HG02610 (cell line): ENCODE measurements at regions not wholly inside any gene's neighbourhood (a gene's known extent, or its start where the extent isn't known, plus 50 kb on each side); places are given as distances from the start of the nearest gene placed in this dataset.

Source experiments
- ATAC-seq: cut with Tn5 transposase; IDR thresholded peaks from one replicate; pipeline ENCODE4 v1.9.1; 2021; ENCODE audit warnings: mild to moderate bottlenecking, moderate library complexity; ENCODE audit not compliant: unreplicated experiment

DNA sequence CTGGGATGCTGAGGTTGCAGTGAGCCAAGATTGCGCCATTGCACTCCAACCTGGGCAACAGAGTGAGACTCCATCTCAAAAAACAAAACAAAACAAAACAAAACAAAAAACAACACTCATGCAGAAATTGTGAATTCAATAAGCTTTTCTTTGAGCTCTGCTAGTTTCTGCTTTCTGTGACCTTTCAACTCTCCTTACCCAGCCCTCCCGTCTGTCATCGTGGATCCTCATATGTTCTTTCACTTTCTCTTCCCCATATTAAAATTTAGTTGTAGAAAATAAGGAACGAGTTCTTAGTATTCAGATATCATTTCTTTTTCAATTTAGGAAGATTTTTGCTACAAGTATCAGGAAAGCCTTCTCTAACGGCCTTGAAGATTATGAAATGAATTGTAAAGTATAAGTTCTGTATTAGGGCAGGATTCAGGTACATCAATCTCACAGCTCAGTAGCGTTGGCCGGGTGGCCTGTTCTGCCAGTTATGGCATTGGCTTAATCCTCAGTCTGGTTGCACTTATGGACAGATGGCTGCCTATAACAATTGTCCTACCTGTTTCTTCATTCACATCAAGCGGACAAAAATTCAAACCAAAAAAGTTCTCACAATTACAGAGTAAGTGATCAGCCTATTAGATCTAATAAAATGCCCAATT, 1167.0 kb downstream of the SORCS3 start:
- ATAC-seq = no peak

DNA sequence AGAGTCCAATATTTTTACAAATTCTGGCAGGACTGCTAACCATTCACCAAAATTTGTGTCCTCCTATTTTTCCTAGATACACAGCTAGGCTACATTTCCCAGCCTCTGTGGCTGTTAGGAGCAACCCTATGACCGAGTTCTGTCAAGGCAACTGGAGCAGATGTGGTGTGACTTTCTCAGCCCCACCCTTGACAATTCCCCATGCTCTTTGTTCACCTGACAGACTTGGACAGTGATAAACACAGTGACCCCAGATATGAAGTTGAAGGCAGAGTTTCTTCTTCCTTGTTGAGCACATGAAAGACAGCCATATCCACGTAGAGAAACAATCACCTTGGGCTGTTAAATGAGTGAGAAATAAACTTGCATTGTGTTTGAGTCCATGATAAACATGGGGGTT, 1162.1 kb downstream of the SORCS3 start:
- ATAC-seq = no peak

- ATAC-seq = no peak
Observed at GRCh38 chr10:105800641-105801040, 1159.6 kb downstream of the SORCS3 start.

DNA sequence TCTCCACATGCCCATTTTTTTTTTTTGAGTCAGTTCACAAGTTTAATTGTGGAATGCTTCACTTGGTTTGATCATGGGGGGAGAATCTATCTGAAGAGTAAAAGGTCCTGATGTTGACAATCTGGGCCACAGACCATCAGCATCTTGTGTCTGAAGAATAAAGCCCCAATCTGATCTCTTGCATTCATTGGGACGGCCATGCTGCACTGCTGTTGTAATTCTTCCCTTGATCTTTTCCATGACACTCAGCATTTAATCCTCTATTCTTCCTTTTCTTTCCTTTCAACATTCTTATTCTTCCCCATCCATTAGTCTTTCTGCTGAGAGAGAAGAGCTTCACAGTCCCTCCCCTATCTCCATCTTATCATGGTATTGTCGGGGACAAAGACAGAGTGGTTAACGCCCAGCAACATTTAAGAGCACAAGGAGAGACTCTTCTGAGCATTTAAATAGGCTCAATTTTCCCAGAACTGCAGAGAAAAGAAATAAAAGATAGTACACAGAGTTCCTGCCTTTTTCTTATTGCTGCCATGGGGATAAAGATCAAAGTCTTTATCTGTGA, 1157.3 kb downstream of the SORCS3 start:
- no peak for ATAC-seq

GRCh38 chr10:105797234-105797890, 1156.3 kb downstream of the SORCS3 start:
- peak; percentile 62 for ATAC-seq

- no peak for ATAC-seq
Observed at GRCh38 chr10:105793071-105793470, 1152.0 kb downstream of the SORCS3 start.

GRCh38 chr10:105785721-105786120, 1144.6 kb downstream of the SORCS3 start:
- no peak for ATAC-seq

- no peak for ATAC-seq
Observed at GRCh38 chr10:105783936-105784483, 1142.9 kb downstream of the SORCS3 start.

- ATAC-seq = no peak
Observed at GRCh38 chr10:105774881-105775280, 1133.8 kb downstream of the SORCS3 start.

DNA sequence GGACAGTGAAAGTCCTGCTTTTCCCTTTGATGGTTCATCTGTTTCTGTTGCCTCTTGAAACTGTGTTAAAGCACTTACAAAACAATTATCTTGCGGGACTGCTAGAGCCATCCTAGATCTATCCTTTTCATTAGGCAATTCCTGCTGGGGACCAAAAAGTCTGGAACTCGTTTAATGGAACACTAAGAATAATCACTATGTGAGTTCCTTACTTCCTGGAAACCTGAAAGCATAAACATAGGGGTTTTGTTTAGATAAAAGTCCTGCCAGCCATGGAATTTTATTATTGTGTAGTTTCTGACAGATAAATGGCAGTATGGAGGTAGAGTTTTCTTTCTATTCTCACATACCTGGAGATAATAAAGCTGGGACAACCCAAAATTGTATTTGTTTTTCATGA, 1133.3 kb downstream of the SORCS3 start:
- no peak for ATAC-seq

GRCh38 chr10:105770524-105771212, 1129.6 kb downstream of the SORCS3 start:
- ATAC-seq = no peak

DNA sequence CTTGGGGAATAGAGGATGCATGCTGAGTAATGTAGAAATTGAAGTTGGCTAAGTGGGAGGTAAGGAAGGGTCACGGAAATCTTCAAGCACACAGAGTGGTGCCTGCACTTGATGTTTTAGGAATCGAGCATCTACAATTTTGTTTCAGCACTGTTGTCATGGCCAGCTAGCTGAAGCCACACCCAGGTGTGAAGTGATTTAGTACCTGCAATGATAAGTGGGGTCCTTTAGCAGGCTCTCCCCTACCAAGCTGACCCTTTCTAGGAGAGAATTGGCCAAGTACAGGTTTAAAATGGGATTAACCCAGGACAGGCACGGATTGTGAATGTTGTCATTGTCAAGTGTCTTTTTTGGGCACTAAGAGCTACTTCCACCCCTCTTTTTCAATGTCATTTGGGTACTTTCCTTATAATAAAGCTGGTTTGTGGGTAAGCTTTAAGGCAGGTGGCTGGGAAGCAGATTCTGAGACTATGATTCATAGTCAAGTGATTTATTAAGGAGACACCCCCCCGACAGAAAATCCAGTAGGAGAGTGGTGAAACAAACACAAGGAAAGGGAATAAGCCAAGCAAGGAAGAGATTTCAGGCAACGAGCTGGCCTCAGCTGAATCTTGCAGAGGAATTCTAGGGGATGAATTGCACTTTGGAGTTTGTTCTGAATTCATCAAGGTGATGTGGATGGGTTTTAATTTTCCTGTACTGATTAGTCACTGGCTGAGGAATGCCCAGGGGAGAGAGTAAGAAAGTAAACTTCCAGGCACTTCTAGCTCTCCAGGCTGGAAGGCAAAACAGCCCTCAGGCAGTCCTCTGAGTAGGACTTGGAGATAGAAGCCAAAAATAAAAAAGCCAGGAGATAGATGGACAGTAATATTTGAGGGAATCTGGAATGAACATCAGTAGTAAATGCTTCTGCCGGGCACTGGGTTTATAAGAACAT, 1128.4 kb downstream of the SORCS3 start:
- no peak for ATAC-seq

DNA sequence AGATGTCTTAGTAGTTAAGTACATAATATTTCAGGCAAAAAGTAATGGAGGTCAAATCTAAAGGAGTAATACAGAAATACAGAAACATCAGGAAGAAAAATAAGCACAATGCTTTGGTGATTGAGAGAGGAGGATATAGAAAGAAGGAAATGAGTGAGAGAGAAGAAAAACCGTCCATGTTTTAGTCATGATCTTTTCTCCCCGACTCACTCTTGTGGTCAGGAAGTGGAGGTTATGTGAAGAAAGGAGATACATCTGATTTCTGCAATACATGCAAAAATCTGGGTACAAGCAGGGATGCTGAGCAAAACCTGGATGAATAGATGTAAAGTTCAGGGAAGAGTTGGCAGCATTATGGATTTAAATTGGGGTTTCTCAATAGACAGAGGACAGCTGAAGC, 1122.5 kb downstream of the SORCS3 start:
- no peak for ATAC-seq

DNA sequence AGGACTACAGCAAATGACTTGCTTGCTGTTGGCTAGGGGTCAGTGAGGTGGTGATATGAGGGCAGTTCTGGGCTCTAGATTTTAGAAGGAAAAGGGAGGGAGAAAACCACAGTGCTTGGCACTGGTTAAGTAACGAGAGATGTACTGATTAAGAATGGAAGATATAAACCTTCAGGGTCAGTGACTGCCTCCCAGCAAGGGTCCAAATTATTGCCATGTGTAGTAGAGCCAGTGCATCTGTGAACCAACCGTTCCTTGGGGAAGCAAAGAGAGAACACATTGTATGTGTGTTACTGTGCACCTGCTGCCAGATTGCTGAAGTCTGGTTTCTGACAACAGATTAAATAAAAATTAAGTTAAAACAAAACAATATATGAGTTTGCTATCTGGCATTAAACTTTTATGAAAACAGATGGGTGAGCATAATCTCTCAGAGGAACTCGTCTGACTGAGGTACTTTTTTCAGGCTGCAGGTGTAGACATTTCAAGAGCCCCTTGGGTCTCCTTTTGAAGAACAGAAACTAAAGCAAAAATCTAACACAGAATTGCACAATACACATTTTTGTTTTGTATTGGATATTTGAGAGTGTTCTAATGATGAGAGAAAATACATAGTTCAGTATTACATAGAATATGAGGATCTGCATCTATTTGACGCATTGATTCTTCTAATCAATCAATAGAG, 1120.6 kb downstream of the SORCS3 start:
- no peak for ATAC-seq

DNA sequence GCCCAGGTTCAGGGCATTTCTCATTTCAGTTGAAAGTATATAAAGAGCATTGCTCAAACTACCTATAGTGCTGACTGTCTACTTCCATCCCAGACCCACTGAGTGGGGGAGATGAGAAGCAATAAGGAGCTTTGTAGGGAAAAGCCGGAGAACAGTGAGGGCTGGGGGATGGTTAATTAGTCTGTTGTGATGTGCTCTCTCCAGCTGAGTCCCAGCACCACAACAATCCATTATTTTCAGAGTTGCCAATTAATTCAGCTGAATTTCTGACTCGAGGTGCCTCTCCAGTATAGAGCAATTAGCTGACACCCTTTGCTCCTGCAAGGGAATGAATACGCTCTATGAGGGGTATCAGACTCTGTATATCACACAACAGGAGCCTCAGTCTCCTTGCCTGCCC, 1118.6 kb downstream of the SORCS3 start:
- ATAC-seq = no peak

DNA sequence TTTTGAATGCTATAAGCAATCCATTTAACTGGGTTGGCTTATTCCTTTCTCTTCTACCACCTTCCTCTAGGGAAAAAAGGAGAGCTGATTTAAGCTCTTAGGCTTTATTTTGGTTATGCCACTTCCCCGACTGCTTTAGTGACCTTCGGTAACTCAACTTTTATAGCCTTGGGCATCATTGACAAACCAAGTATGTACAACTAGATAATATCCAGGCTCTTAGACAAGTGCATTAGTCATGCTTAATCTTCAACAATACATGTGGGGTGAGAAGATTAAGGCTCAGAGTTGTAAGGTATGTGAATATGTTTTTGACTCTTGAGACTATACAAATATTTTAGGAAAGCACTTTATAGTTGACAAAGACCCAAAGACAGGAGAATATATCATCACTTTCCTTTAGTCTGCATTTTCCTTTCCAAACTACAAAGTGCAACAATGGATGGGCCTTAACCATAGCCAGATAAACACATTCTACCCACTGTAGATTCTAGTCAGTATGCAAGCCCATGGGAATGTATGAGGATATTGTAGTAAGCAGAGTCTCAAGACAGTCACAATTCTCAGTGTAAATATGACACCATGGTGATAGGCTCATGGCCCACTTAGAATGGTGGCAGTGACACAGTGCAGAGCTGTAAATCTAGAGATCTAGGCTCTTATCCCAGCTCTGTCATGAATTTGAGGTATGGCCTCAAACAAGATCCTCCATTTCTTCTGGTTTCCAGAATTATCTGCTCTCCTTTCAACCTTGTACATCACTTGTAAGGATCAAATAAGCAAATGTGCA, 1117.3 kb downstream of the SORCS3 start:
- ATAC-seq = no peak

- ATAC-seq = no peak
Observed at GRCh38 chr10:105757302-105757701, 1116.2 kb downstream of the SORCS3 start.

GRCh38 chr10:105756386-105756785, 1115.3 kb downstream of the SORCS3 start:
- ATAC-seq = no peak

- no peak for ATAC-seq
Observed at GRCh38 chr10:105751688-105752087, 1110.6 kb downstream of the SORCS3 start.
